ENCODE measurements at regions not wholly inside any gene's neighbourhood (a gene's known extent, or its start where the extent isn't known, plus 50 kb on each side); places are given as distances from the start of the nearest gene placed in this dataset.

DNA sequence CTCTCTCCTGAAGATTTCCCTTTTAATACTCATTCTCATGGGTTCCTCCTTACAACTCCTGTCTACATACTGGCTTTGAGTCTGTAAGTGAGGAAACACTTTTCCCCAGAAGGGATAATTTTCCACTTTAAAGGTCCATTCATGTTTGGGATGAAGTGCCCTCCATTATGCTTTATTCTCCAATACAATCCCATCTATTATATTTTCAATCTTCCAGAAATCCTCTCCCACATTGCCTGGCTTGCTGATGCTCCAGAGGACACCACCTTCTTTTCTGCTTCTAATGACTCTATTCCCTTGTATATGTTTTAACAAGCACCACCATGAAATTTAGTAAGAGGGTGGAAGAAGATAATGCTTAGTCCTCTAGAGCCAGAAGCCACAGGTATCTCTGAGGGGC, 92.7 kb upstream of the NBEA start:
- TF ChIP-seq, protein P1, sequence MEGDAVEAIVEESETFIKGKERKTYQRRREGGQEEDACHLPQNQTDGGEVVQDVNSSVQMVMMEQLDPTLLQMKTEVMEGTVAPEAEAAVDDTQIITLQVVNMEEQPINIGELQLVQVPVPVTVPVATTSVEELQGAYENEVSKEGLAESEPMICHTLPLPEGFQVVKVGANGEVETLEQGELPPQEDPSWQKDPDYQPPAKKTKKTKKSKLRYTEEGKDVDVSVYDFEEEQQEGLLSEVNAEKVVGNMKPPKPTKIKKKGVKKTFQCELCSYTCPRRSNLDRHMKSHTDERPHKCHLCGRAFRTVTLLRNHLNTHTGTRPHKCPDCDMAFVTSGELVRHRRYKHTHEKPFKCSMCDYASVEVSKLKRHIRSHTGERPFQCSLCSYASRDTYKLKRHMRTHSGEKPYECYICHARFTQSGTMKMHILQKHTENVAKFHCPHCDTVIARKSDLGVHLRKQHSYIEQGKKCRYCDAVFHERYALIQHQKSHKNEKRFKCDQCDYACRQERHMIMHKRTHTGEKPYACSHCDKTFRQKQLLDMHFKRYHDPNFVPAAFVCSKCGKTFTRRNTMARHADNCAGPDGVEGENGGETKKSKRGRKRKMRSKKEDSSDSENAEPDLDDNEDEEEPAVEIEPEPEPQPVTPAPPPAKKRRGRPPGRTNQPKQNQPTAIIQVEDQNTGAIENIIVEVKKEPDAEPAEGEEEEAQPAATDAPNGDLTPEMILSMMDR (IDR thresholded peaks at IDR 0.05; ENCODE audit: extremely low read depth, missing control alignments) = no peak
- DNase-seq (ENCODE audit: low spot score) = no peak

DNA sequence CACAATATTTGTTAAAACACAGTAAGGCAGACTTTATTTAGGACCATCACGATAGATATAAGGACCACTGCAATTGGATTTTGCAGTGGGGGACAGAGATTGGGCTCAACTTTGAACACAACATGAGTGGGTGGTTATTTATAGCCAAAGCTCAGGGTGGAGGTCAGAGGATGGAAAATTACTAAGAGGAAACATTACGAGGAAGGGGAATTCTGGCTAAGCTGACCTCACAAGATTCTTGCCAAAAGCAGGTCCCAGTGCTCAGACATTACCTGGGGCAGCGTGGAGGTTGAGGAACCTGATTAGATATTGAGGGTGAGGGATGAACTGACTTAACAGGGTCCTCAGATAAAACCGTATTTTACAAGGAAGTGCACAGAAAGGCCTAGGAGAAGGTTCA, 88.9 kb upstream of the NBEA start:
- TF ChIP-seq, protein P1 (IDR thresholded peaks at IDR 0.05; ENCODE audit: extremely low read depth, missing control alignments) = no peak
- DNase-seq (ENCODE audit: low spot score) = no peak

DNA sequence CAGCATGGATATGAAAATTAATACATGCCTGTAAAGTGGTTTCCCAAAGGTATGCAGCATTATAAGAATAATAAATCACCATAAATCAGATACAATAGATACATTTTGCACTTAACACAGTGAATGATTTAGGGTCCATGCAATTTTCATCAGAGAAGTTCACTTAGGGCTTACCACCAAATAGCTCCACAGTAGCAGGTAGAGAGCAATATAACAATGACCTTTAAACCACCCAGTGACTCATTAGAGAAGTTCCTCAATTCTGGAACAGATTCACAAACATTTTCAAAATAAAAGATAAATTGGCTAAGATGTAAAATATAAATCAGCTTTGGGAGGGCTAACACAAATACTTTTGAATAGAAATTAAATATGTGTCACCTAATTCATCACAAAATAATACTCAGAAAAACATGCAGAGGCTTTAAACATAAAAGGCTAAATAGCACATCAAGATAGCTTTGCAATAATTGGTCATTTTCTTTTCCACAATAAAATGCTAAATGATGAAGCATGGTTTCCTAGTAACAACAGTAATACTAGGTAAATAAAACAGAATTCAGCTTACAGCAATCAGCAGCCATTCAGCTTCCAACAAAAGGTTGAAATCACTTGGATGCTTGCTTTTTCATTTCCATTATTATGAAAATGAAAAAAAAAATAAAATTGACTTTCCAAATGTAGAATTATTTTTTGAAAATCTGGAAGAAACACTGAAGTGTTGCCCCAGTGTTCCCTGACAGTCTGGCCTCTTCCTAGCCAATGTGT, 84.3 kb upstream of the NBEA start:
- no peak for DNase-seq (ENCODE audit: low spot score)
- TF ChIP-seq, protein P1 (IDR thresholded peaks at IDR 0.05; ENCODE audit: extremely low read depth, missing control alignments) = no peak

DNA sequence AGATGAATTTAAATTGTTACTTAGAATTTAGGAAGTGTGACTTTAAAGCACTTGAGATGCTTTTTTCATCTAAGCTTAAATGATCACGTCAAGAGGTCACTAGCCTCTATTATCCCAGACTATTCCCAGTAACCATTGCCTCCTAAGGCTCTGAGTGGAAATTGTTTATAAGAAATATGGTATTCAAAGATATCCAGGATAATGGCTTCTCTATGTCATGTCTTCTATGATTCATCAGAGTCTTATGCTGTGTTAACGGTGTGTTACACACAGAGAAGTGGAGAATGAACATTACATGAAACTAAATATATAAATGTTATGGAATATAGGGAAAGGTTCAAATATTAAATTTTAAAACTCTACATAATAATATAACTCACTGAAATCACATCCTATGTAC, 79.8 kb upstream of the NBEA start:
- TF ChIP-seq, protein P1 (IDR thresholded peaks at IDR 0.05; ENCODE audit: extremely low read depth, missing control alignments) = no peak
- DNase-seq (ENCODE audit: low spot score) = no peak

DNA sequence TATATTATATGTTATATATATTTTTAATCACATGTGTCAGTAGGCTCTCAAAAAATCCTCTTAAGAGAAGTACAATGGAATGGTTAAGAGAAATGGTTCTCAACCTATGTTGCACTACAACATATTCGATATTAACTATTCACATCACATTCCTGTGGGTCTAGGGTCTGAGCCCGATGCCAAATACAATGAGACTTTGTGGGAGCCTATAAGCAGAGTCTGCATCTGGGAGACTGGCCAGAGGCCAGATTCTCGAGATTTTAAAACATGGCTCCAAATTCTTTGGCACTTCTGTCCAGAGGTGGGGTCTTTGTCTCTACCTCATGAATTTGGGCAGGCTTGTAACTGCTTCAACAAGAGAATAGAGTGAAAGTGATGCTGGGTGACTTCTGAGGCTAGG, 79.4 kb upstream of the NBEA start:
- DNase-seq (ENCODE audit: low spot score) = no peak
- TF ChIP-seq, protein P1 (IDR thresholded peaks at IDR 0.05; ENCODE audit: extremely low read depth, missing control alignments) = no peak

DNA sequence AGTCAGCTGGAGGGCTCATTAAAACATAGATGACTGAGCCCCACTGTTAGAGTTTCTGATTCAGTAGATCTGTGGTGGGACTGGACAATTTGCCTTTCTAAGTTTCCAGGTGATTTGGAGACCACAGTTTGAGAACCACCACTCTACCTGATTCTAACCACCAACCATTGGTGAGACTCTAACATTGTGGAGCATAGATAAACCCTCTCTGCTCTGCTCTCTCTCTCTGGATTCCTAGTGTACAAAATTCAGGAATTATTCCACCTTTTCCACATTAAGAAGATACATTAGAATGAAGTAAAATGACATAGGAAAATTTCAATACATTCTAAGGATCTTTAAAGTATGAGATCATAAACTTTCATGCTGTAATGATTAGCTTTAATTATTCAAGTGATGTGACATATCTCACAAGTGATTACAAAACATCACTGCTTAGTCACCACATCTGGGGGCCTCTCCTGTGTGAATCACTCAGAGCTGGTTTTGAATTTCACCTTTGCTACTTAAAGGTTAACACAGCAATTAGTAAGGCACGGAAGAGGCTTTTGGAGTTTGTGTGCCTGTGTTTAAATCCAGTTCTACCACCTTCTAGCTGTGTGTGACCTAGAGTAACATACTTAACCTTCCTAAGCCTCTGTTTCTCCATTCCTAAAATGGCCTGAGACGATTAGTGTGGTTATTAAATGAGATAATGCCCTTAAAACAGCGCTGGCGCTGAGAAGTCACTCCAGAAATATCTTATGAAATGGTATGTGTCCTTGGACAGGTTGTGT, 78.5 kb upstream of the NBEA start:
- no peak for DNase-seq (ENCODE audit: low spot score)
- TF ChIP-seq, protein P1 (IDR thresholded peaks at IDR 0.05; ENCODE audit: extremely low read depth, missing control alignments) = no peak

DNA sequence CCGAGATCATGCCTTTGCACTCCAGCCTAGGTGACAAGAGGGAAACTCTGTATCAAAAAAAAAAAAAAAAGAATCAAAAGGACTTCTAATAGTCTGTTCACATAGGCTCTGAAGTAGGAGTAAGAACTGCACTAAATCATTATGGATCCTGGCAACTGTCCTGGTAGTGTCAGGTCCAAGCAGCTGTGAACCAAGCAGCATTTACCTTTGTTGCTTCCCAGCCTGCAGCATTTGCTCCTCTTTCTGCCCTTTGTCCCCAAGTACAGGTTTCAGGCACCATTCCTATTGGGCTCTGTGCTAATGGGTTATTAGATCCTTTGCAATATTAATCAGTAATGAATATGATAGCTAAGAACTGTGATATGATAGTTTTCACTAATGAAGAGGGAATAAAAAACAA, 77.4 kb upstream of the NBEA start:
- TF ChIP-seq, protein P1 (IDR thresholded peaks at IDR 0.05; ENCODE audit: extremely low read depth, missing control alignments) = no peak

More for the DNA sequence above, 77.4 kb upstream of the NBEA start:
- DNase-seq (ENCODE audit: low spot score) = no peak
